ENCODE measurements at regions not wholly inside any gene's neighbourhood (a gene's known extent, or its start where the extent isn't known, plus 50 kb on each side); places are given as distances from the start of the nearest gene placed in this dataset.

- Histone ChIP-seq H3K4me1 (ENCODE audit: control insufficient read depth, extremely low read depth, insufficient read depth, low read length) (no peaks in the 10 kb centered on the region), H3K36me3 (ENCODE audit: control insufficient read depth in 2 of 2, extremely low read depth in 1 of 2, insufficient read depth in 2 of 2, low read length in 2 of 2) (no peaks in the 10 kb centered on the region), H3K79me2 (ENCODE audit: control insufficient read depth, insufficient read depth, low read length) (no peaks in the 10 kb centered on the region), H4K20me1 (replicated peaks; ENCODE audit: control insufficient read depth, extremely low read depth, insufficient read depth, low read length) (no peaks in the 10 kb centered on the region), H3K9me3 (replicated peaks; ENCODE audit: control insufficient read depth, insufficient read depth, low read length) (no peaks in the 10 kb centered on the region), H3K9me1 (replicated peaks; ENCODE audit: control insufficient read depth, extremely low read depth, insufficient read depth, low read length) (no peaks in the 10 kb centered on the region), H3K27me3 (ENCODE audit: control insufficient read depth in 2 of 2, insufficient read depth in 2 of 2, low read length in 2 of 2) (no peaks in the 10 kb centered on the region), H2AFZ (ENCODE audit: low read depth, low read length) (no peak overlapping the region), H3K4me2 (ENCODE audit: insufficient read depth, low read length) (no peak overlapping the region), H3K9ac (replicated peaks; ENCODE audit: extremely low read depth, insufficient read depth, low read length) (no peak overlapping the region), H3K27ac (ENCODE audit: insufficient read depth, low read depth, low read length) (no peak overlapping the region), H3K4me3 (replicated peaks in 1 of 3; ENCODE audit: insufficient read depth in 1 of 3, low read depth in 1 of 3, low read length in 3 of 3) (no peak overlapping the region)
- CTCF ChIA-PET, result no interaction called here
- intact Hi-C loops (cut with micrococcal nuclease), result no loop called here
- no TSS peak for BruUV-seq (replicated peaks)
- POLR2A ChIA-PET, result no interaction called here
- TF ChIP-seq POLR2A (IDR thresholded peaks at IDR 0.05; ENCODE audit: low read depth, low read length), result no peak
- no peak for TF ChIP-seq MAX (IDR thresholded peaks at IDR 0.05; ENCODE audit: insufficient read depth, insufficient read length)
- TF ChIP-seq FOS (IDR thresholded peaks at IDR 0.05; ENCODE audit: borderline replicate concordance, insufficient read depth, low read length), result no peak
- TF ChIP-seq CTCF (IDR thresholded peaks at IDR 0.05; ENCODE audit: extremely low read depth in 1 of 2, insufficient read depth in 1 of 2, low read depth in 1 of 2, low read length in 2 of 2), result no peak
- no peak for FAIRE-seq
- DNase-seq (ENCODE audit: low read depth, low spot score), result no peak
- dilution Hi-C loops (cut with MboI; ENCODE audit: extremely low pct_ligation_motif_present, low sequenced_read_pairs), result no loop called here
Observed at GRCh38 chr18:76592981-76593381, 97.9 kb upstream of the ZNF516 start.

- Histone ChIP-seq H3K4me2 (ENCODE audit: insufficient read depth, low read length) (no peak overlapping the region), H3K4me1 (ENCODE audit: control insufficient read depth, extremely low read depth, insufficient read depth, low read length) (no peaks in the 10 kb centered on the region), H3K36me3 (ENCODE audit: control insufficient read depth in 2 of 2, extremely low read depth in 1 of 2, insufficient read depth in 2 of 2, low read length in 2 of 2) (no peaks in the 10 kb centered on the region), H3K9me3 (replicated peaks; ENCODE audit: control insufficient read depth, insufficient read depth, low read length) (no peaks in the 10 kb centered on the region), H3K27me3 (ENCODE audit: control insufficient read depth in 2 of 2, insufficient read depth in 2 of 2, low read length in 2 of 2) (no peaks in the 10 kb centered on the region), H3K27ac (ENCODE audit: insufficient read depth, low read depth, low read length) (no peak overlapping the region), H3K9ac (replicated peaks; ENCODE audit: extremely low read depth, insufficient read depth, low read length) (no peak overlapping the region), H3K4me3 (replicated peaks in 1 of 3; ENCODE audit: insufficient read depth in 1 of 3, low read depth in 1 of 3, low read length in 3 of 3) (no peak overlapping the region), H3K9me1 (replicated peaks; ENCODE audit: control insufficient read depth, extremely low read depth, insufficient read depth, low read length) (no peaks in the 10 kb centered on the region), H3K79me2 (ENCODE audit: control insufficient read depth, insufficient read depth, low read length) (no peaks in the 10 kb centered on the region), H4K20me1 (replicated peaks; ENCODE audit: control insufficient read depth, extremely low read depth, insufficient read depth, low read length) (no peaks in the 10 kb centered on the region), H2AFZ (ENCODE audit: low read depth, low read length) (no peak overlapping the region)
- dilution Hi-C loops (cut with MboI; ENCODE audit: extremely low pct_ligation_motif_present, low sequenced_read_pairs), result no loop called here
- ChIA-PET POLR2A (no interaction called here), CTCF (no interaction called here)
- FAIRE-seq (no peak), DNase-seq (ENCODE audit: low read depth, low spot score) (no peak)
- TF ChIP-seq POLR2AphosphoS5 (IDR thresholded peaks at IDR 0.05; ENCODE audit: insufficient read depth, low read depth, low read length), result no peak
- no peak for TF ChIP-seq JUN (IDR thresholded peaks at IDR 0.05; ENCODE audit: borderline replicate concordance, insufficient read depth, insufficient read length, low read depth)
- TF ChIP-seq FOS (IDR thresholded peaks at IDR 0.05; ENCODE audit: borderline replicate concordance, insufficient read depth, low read length), result no peak
- no peak for TF ChIP-seq MAX (IDR thresholded peaks at IDR 0.05; ENCODE audit: insufficient read depth, insufficient read length)
- no peak for TF ChIP-seq CTCF (IDR thresholded peaks at IDR 0.05; ENCODE audit: extremely low read depth in 1 of 2, insufficient read depth in 1 of 2, low read depth in 1 of 2, low read length in 2 of 2)
- no peak for TF ChIP-seq GATA2 (IDR thresholded peaks at IDR 0.05; ENCODE audit: insufficient read depth, insufficient read length, low read depth, low read length)
- no peak for TF ChIP-seq EZH2 (IDR thresholded peaks at IDR 0.05; ENCODE audit: borderline replicate concordance, low read depth, low read length, severe bottlenecking)
- TF ChIP-seq MYC (IDR thresholded peaks at IDR 0.05; ENCODE audit: low read depth, low read length), result no peak
- no peak for TF ChIP-seq POLR2A (IDR thresholded peaks at IDR 0.05; ENCODE audit: low read depth, low read length)
- intact Hi-C loops (cut with micrococcal nuclease), result no loop called here
- BruUV-seq (replicated peaks), result no TSS peak
Observed at GRCh38 chr18:76592096-76592495, 97.1 kb upstream of the ZNF516 start.
